Activated CD4-positive, alpha-beta T cell treated with anti-CD3 and anti-CD28 coated beads, Interleukin-10, Interleukin-2, amounts not matched to agents 100 ng/mL and 50 ng/mL, durations not matched to agents 16 hours and 8 hours (primary cell): ENCODE measurements at regions not wholly inside any gene's neighbourhood (a gene's known extent, or its start where the extent isn't known, plus 50 kb on each side); places are given as distances from the start of the nearest gene placed in this dataset.

Experiments used
- DNase-seq: peaks from one replicate; pipeline ENCODE4 v3.0.0-alpha.2; 2020

DNA sequence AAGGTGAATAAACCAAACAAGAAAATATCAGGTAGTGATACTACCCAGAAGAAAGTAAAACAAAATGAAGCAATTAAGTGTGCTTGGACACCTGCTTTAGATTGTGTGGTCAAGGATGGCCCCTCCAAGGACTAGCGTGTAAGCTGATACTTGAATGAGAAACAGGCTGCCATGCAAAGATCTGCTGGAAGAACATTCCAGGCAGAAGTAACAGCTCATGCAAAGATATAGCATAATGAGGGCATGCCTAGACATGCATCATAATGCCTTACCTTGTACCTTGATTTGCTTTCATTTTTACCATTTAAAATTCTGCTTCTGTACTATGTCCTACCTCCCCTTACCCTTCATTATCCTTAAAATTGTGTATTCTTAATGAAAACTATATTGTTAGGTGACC, 74.8 kb upstream of the HDAC9 start:
- no peak for DNase-seq

DNA sequence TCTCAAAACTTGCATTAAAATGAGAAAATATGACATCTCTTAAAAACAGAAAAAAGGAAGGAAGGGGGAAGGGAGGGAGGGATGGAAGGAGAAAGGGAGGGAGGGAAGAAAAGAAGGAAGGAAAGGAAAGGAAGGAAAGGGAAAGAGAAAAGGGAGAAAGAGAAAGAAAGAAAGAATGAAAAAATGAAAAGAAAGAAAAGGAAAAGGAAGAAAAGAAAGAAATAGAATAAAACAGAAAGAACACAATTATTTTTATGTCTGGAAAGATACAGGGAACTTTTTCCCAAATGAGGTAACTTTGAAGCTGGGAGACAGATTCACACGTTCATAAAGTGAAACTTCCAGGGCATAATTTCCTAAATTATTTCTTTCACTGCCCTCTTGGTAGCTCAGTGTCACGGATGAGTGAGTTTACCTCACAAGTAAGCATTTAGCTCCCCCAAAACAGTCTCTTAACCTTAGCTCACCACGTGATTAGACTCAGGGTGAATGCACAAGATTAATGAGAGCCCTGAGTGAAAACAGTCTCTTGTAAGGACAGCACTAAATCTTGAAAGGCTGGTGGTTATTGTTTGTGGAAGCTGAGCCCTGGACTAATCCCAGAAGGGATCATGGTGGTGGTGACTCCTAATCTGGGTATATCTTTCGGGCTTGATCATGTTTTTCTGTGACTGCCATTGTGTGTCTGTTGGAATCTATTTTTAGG, 74.1 kb upstream of the HDAC9 start:
- DNase-seq, result no peak

DNA sequence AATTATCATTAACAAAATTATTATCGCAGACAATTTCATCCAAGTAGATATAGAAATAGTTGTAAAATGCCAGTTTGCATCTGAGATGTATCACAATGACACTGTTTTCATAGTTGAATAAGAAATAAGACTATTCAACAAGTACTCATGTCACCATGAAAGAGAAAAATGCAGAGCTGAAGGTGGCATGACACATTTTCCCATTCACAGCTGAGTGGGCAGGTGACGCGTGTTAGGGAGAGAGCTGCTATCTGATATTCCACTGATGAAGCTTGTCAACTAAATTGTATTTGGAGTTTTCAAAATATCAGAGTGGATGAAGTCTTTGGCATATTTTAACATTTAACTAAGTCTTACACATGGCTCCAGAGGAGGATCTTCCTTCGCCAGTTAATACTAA, 70.3 kb upstream of the HDAC9 start:
- no peak for DNase-seq

DNA sequence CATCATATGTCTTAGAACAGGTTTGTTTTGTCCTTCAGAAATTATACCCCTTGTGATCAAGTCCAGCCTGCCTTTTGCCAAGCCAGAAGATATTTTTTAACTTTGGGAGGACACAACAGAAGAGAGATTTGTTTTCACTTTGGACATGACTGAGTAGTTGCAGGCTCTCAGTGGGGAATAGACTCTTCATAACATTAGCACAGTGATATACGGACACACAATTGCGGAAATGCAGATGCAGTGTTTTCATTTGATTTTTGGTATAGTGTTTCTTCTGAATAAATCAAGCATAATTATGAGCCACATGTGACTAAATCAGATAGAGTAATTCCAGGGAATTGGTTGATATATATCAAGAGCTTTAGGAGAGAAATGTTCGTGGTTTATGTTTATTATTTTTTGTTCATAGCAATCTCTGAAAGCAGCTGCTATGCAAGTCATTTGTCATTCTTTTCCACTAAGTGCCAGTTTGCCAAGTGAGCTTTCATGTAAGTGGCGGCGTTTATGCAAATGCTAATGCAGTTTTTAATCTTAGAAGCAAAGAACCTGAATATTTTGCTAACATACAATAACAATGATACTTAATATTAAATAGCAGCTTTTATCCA, 69.6 kb upstream of the HDAC9 start:
- DNase-seq, result no peak

DNA sequence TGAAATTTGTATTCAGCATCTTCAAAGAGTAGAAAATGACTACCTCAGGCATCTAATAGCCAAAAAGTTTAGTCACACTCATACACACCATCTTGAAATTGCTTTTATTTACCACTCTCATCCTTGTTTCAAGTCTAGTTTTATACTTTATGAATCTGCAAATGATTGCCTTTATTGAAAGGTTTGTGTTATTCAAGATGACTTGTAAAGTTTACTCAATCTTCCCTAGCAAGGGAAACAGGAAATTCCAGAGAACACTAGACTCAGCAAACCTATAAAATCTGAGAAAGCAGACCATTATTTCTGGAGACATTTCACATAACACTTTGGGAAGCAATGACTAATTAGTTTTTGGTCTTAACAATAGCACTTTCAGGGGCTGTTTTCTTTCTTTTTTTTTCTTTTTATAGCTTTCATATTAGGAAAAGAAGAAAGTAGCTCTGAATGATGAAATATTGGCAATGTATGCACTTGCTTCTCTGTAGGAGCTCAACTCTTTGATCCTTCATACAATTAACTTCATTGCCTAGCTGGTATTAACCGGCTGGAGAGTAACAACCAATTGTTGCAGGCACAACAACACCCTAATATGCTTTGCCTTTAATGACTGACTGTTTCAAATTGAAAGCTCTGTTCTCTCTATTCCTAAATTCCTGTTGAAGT, 68.9 kb upstream of the HDAC9 start:
- no peak for DNase-seq

DNA sequence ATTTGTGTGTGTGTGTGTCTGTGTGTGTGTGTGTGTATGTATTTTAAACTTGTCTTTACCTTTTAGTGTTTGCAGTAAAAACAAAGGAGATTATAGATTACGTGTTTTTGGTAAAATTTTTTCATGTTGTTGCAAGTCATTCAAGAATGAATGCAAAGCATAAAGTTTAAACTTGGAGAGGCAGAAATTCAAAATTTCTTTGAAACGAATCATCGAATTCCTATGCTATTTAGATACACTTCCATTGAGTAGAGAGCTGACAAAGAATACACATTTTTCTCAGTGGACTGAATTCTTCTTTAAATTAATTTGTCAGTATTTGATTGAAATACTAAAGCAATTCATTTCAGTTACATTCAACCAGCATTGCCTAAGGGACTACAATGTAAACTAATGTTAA, 66.0 kb upstream of the HDAC9 start:
- no peak for DNase-seq

DNA sequence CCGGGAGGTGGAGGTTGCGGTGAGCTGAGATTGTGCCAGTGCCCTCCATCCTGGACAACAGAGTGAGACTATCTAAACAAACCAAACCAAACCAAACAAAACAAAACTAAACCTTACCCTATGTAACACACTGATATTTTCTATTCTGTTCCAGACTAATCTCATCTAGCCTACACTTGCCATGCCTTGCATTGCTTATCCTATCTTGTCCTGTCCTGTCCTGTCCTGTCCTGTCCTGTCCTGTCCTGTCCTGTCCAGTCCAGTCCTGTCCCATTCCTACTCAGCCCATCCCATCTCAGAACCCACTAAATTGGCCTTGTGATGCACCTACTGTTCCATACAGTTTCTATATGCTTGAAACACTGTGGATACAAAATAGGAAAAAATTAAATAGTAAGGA, 64.7 kb upstream of the HDAC9 start:
- no peak for DNase-seq

DNA sequence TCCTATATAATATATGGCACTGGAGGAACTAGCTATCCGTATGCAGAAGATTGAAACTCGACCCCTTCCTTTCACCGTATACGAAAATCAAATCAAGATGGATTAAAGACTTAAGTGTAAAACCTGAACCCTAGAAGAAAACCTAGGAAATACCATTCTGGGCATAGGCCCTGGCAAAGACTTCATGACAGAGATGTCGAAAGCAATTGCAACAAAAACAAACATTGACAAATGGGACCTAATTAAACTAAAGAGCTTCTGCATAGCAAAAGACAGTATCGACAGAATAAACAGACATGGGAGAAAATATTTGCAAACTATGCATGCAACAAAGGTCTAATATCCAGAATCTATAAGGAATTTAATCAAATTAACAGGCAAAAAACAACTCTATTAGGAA, 61.4 kb upstream of the HDAC9 start:
- no peak for DNase-seq

DNA sequence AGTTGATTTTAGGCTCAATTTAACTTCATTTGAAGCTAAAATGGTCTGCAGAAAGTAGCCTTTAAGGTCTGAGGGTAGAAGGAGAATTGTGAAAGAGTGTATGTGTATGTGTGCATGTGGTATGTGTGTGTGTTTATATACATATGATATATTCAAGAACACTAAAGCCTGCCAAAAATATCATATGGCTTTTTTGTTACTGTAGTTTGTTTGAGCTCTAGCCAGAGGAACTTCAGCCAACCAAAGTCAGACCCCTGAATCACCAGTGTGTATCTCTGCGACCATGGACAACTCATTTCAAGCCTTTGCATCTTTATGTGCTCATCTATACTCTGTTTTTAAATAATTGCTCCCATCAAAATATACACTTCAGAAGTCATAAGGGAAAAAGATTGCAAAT, 58.4 kb upstream of the HDAC9 start:
- no peak for DNase-seq

DNA sequence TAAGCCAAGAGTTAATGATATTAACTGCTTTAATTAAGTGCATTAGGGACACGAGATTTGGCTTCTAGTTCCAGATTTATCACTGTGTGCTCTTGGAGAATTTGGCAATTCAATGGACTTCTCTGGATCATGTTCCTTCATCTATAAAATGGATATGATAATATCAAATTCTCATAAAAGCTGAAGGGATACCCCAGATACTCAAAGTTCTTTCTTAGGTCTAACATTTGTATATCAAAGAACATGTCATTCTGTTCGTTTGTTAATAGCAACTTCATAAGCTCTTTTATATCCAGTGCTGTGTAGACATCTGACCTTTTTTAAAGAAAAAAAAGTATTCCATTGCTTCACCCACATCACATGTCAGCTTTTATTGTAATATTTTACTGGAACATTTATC, 54.6 kb upstream of the HDAC9 start:
- no peak for DNase-seq

DNA sequence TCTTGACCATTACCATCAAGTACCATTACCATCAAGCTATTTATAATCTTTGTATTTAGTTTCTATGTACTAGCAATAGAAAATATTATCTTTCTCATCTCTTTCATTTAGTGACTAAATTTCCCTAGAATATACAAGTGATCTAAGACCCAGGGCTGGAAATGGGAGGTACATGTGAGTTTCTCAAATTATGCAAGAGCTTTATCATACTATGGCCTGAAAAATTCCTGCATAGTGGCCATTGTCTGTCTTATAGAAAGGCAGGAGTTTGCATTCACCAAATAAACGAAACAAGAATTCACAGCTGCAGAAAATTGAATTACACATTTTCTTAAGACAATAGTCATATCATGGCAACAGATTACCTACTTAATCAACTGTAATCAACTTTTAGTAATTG, 50.7 kb upstream of the HDAC9 start:
- DNase-seq, result no peak

DNA sequence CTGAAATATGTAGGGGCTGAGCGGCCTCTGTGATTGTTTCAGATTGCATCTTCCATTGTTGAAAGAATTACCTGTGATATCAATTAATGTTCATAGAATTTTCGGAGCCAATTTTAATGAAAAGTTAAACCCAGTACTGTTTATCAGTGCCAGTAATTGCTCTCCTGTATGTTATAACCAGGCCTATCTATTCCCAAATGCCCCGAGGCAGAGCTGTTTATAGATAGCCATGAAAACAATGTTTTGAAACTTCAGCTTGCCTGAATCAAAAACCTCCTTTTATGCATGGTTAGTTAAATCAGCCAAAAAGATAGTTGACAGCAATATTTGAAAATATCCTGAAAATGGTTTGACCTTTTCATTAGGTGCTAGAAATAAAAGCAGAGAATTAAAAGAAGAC, 50.1 kb upstream of the HDAC9 start:
- no peak for DNase-seq
